HG02840 (cell line): ENCODE measurements at regions not wholly inside any gene's neighbourhood (a gene's known extent, or its start where the extent isn't known, plus 50 kb on each side); places are given as distances from the start of the nearest gene placed in this dataset.
"Not testable (repeated sequence)": the region's sequence is repeated elsewhere in the genome, so short reads cannot be mapped to it uniquely, and the experiment has no call there.

Experiments
- ATAC-seq: cut with Tn5 transposase; IDR thresholded peaks from one replicate; pipeline ENCODE4 v1.9.1; 2021; ENCODE audit warnings: mild to moderate bottlenecking, moderate library complexity, moderate number of reproducible peaks; ENCODE audit not compliant: unreplicated experiment, low FRiP score

DNA sequence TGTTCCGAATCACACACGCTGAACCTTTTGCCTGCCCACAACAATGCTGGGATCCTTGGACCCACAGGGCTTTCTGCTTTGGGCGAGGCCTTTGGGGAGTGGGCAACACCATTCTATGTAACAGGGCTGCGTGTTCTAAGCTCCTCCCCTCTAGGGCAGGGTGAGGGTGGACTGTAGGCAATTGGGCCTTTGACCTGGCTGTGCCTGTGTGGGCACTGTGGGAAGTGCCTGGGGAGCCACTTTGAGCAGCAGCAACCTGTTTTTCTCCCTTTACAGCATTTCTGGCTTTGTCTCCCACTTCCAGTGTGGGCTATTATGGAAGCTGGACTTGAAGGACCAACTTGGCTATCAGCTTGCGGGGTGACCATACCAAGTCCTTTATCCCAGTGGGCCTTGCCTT, 128.9 kb upstream of the WSCD1 start:
- ATAC-seq = no peak

DNA sequence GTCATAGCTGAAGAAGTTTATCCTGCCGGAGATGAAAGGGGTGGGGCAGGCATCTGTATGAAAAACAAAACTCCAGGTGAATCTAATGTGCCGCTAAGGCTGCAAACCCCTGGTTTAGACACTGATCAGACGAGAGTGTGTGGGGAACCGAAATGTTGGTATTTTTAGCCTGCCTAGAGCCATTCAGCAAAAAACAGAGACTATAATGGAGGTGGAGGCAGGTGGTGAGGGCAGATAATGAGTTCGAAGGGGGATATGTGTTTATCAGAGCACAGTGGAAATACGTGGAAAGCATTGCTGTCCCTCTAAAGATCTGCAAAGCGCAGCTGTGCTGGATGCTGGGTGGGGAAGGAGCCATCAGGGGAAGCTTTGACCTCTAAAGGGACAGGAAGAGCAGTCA, 127.5 kb upstream of the WSCD1 start:
- ATAC-seq = no peak

DNA sequence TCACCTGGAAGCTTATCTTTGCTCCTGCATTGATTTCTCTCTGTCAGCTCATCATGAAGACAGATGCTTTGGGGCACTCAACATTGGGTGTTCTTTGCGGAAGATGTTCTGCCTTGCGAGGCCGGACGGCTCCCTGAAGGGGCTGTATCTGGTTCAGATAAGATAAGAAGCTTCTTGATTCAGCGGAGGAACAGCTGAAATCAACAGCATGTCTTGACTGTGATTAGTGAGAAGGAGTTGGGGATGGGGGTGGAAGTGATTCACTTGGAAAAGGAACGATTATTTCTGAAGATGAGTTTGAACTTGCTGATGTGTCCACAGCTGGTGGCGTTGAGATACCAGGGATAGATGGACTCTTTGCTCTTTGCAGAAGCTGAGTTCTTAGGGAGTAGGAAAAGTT, 126.9 kb upstream of the WSCD1 start:
- ATAC-seq = no peak

DNA sequence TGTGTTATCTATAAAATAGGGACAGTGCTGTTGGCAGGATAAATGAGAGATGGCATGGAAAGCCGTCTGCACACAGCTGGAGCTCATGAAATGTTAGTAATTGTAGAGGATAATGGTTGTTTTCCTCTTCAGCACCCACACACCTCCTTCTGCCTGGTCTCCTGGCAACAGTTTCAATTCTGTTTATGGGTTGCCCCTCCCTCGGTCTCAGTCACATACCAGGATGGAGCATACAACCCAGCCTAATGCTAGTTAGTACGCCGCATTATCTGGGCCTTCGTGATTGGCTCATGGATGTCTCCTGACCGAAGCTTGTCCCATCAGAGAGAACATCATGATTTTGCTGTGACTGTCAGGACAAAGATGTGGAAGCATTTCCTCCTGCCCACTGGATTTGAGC, 126.2 kb upstream of the WSCD1 start:
- ATAC-seq = no peak

DNA sequence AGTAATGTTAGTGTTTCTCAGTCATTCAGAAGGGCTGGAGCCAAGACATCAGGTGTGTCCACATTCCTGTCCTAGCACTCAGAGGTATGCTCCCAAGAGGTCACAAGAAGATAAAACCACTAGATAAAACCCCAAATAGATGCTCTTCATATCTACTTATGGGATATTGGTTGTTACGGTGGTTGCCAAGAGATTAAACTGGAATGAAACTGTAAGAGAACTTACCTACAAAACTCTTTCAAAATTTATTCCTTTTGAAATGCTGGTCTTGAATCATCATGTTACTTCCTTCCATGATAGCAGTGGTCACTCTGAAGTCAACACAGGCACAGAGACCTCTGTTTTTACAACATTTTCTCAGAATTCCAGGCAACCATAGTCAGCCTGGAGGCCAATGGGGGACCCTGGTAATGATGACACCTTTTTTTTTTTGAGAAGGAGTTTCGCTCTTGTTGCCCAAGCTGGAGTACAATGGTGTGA, 122.4 kb upstream of the WSCD1 start:
- no peak for ATAC-seq

DNA sequence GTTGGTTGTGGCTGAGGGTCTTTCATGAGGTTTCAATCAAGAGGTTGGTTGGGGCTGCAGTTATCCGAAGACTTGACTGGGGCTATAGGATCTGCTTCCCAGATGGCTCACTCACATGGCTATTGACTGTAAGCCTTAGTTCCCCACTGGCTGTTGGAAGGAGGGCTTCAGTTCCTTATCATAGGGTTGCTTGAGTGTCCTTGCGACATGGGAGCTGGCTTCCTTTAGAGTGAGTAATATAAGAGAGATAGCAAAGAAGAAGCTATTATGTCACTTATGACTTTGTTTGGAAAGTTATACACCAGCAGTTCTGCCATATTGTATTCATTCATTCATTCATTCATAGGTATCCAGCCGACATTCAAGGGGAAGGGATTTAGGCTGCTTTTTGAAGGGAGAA, 121.4 kb upstream of the WSCD1 start:
- ATAC-seq = no peak

DNA sequence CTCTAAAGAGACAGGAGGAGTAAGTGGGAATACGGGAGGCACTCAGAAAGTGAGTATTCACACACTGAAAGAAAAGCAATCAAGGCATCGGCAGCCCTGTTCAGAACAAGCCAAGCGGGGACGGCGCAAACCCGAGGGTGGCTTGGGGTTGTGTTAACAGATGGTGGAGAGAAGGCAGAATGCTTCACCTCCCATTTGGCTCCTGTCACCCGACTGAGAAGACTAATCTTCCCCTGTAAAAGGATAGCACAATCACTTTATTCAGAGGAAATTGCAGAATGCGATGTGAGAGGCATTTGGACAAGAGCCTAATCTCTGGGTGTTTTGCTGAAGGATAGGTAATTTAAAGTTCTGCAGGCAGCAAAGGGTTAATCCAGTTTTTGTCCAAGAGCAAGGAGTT, 119.3 kb upstream of the WSCD1 start:
- no peak for ATAC-seq

DNA sequence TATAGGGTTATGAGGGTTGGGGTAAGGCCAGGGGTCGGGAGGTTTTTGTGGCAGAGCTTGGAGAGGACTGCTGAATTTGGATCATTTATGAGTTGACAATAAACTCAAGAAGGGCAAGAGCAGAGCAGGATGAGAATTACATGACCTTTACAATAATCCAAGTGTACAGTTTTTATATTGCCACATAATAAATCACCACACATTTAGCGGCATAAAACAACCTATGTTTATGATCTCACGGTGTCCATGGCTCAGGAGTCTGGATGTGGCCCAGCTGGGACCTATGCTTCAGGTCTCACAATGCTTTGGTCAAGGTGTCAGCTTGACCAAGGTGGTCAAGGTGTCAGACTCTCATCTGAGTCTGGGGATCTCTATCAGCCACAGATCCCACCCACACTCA, 118.3 kb upstream of the WSCD1 start:
- ATAC-seq = no peak

DNA sequence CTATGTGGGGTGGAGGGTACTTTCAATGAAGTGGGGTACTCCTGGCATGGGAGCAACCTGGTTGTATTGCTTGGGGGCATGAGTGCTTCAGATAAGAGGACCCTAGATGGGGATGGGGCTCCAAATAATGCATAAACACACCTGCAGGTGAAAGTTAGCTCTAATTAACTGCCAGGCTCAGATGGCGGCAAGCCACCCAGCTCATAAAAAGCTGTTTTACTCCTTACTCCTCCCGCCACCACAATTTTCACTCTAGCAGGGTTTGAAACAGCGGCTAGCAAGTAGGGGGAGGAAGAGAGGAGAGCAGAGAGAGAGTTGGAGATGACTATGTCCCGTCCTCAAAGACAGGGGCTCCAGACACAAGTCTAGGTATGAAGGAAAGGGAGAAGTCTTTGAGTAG, 117.7 kb upstream of the WSCD1 start:
- no peak for ATAC-seq

DNA sequence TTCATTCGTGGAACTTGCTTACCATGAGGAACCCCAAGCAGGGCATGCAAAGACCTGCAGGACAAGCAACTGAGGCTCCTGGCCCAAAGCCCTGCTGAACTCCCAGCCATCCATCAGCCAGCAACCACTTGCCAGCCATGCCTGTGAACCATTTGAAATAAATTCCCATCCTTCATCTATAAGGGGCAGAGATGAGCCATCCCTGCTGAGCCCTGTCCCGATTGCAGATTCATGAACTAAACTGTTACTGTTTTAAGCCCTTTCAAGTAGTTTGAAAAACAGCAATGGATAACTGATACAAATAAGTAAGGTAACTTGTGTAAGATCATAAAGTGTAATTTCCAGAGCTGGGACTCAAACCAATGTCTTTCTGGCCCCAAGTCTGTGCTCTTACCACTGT, 114.4 kb upstream of the WSCD1 start:
- no peak for ATAC-seq

DNA sequence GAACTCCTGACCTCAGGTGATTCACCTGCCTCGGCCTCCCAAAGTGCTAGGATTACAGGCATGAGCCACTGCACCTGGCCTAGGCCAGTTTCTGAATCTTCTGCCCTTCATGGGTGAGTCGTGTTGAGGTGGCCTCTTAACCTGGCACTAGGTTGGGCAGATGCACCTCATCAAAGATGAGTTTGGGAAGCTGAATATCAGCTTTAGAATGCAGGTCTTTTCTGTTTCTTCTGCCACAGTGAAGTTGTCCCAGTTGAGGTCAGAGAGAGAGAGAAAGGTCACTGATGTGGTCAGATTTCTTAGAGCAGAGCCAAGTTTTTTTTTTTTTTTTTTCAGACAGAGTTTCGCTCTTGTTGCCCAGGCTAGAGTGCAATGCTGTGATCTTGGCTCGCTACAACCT, 111.3 kb upstream of the WSCD1 start:
- ATAC-seq = no peak

DNA sequence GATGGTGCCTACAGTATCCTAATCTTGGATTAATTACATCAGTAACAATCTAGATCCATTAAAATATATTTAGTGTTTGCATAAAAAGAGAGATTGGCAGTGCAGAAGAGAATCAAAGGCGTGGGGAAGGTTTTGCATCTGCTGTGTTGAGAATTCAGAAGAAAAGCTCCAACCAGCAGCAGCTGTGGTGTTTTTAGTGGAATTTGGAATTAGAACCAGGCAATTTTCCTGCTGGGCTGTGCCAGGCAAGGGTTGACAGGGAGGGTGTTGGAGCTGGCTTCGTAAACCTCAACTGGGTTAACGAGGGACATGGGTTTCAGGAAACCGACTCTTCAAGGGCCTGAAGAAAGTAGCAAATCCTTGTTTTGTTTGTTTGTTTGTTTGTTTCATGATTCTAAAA, 107.8 kb upstream of the WSCD1 start:
- ATAC-seq = no peak

DNA sequence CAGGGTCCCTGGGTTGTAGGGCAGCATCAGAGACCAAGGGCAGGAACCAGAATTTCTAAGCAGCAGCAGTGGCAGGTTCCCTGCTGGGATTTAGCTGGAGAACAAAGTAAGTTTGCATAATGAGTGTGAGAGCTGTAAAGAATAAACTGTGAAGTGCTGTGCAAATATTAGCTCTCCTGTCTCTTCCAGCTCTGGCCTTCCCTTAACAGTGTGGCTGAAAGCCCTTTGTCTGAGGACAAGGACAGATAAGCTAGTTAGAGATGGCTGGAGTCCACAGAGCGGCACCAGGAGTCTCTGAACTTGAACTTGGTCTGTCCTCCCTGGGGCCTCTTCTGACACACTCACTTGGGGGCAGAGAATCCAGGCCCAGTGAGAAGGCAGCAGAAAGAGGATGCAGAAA, 98.2 kb upstream of the WSCD1 start:
- ATAC-seq = no peak

DNA sequence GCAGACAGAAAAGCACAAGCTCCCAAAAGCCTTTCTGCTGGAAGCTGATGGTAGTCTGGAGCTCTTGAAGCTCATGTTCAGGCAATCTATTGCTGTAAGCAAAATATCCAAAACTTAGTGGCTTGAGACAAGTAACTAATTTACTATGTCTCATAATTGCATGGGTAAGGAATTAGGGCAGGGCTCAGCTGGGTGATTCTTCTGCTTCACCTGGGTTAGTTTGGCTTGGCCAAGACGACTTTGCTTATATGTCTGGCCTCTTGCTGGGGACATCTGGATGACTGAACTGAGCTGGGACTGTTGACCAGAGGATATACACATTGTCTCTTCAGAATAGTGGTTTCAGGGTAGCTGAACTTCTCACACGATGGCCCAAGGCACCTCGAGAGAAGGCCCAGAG, 96.8 kb upstream of the WSCD1 start:
- ATAC-seq = no peak

DNA sequence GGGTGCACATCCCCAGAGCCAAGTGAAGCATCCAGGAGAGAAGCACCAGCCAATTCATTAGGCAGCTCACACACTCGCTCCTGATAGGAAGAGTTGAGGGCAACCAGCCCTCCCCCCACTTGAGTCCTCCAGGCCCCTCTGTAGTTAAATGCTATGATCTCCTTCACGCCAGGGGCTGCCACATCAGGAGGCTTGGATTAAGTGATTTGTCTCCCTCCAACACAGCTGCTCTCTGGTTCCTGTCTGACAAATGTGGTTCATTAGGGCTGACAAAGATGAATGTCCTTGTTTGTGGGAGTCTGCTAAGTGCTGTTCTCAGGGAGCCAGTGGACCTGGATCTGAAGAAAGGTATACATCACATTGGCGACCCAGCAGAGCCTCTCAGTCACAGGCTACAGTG, 94.5 kb upstream of the WSCD1 start:
- no peak for ATAC-seq

DNA sequence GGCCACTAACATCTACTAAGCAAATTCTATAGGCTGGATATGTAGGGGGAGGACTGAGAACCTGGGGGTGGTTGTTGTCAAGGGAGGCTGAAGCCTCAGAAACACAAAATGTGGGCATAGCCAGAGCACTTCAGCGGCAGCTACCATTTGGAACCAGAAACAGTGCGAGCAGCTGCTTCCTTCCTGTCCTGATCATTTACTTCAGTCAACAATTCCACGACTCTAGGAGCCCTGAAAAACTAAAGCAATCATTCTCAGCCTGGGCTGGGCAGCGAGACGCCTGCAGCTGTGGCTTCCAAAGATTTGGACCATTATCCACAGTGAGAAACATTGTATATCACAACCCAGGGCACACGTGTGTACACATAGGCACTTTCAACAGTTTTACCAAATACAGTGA, 93.9 kb upstream of the WSCD1 start:
- ATAC-seq = no peak

DNA sequence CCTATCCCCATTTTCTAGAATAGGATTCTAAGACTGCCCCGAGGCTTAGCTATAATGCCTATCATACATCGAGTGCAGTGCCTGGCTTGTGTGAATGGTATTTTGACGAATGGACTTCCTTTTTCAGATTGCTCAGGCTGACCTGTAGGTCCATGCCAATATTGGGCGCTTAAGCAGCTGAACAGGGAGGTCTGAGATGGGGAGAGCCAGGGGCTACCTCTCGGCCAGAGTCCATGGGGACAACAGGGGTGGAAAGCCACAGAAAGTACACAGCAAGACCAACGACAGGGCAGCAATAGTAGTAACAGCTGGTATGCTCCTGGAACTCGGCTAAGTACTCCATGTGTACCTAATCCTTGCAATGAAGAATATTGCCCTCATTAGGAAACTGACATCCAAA, 91.7 kb upstream of the WSCD1 start:
- ATAC-seq = no peak

DNA sequence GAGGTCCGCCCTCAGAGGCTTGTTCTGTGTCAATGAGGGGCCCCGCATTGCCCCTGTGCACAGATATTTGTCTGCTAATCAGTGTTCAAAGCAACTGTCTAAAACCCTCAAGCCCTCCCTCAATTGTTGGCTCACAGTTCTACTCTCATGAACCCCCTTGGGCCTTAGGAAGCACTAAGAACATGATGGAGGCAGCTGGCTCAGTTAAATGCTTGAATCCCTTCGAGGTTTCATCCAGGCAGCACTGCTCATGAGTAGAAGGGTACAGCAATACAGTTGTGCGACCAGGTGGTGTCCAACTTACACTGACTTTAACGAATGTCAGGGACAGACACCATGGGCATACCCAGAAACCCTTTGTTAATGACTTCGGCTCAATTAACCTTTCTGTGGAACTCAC, 89.2 kb upstream of the WSCD1 start:
- no peak for ATAC-seq

DNA sequence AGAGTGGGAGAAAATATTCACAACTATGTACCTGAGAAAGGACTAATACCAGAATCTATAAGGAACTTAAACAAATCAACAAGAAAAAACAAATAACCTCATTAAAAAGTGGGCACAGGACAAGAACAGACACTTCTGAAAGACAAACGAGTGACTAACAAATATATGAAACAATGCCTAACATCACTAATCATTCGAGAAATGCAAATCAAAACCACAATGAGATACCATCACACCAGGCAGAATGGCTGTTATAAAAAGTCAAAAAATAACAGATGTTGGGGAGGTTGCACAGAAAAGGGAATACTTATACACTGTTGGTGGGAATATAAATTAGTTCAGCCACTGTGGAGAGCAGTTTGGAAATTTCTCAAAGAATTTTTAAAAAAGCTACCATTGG, 83.5 kb upstream of the WSCD1 start:
- ATAC-seq = no peak

DNA sequence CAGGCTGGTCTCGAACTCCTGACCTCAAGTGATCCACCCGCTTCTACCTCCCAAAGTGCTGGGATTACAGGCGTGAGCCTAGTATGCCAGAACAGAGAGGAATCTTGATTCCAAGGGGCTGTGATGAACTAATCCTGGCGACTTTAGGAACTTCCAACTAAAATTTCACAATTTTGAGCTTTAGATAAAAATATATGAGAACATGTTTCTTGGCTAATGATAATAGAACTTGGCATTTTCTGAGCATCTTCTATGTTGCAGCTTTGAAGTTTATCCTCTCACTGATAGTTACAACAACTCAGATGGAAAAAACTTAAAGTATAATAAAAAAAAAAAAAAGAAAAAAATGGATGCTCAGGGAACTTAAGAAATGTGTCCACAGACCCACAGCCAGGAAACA, 69.8 kb upstream of the WSCD1 start:
- ATAC-seq = no peak

DNA sequence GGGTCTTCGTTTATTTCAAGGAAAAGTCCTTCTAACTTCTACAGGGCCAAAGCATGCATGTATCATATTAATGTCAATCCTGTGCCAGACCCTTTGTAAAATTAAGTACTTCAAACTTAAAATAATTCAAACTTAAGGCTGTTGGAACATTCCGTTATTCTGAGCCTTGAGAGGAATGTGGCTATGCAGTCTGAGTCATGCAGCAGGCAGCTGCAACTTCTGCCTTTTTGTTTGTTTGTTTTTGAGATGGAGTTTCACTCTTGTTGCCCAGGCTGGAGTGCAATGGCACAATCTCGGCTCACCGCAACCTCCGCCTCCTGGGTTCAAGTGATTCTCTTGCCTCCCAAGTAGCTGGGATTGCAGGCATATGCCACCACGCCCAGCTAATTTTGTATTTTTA, 67.0 kb upstream of the WSCD1 start:
- not testable (repeated sequence) for ATAC-seq

DNA sequence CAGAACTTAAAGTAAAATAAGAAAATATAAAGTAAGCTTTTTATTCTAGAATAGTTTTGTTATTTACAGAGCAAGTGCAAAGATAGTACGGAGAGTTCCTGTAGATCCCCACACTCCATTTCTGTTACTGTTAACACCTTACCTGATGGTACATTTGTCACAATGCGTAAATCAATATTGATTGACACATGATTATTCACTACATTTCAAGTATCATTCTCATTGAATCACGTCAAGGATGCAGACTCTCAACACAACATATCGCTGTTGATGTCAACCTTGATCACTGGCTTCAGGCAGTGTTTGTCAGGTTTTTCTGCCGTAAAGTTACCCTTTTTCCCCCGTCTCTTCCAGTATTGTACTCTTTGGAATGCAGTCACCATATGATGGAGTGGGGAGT, 64.2 kb upstream of the WSCD1 start:
- no peak for ATAC-seq

DNA sequence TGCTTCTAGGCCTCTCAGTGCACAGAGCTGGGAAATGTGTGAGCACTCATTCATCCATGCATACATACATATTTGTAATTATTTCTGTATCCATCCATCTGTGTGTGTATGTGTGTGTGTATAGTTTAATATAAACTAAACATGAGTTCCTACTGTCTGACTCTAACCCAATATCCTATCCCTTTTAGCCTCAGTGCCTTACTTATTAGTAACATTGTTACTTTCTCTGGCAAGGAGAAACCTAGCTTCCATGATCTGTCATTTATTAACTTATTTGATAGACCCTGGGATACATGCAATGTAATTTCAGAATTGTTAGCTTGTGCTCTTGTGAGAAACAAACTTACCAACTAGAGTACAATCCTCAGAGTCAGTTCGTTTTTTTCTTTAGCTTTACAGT, 59.0 kb upstream of the WSCD1 start:
- no peak for ATAC-seq

DNA sequence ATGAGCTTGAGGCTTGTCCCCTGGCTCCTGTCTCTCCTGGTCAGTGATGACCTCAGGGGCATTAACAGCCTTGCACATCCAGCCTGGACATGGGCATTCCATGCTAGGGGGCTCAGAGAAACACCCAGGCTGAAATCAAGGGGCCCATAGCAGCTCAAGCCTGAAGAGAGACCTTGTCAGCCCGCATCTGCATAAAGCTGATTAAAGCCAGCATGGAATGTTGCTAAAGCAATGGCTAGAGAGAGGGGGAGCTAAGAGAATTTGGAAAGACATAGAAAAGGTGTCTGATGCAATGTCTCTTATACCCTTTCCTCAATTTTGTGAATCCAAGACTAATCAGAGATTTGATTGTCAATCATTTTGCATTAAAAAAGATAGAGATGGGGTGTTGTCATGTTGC, 51.4 kb upstream of the WSCD1 start:
- ATAC-seq = no peak
